Upper lobe of left lung (tissue), 6 donors: ENCODE measurements at regions not wholly inside any gene's neighbourhood (a gene's known extent, or its start where the extent isn't known, plus 50 kb on each side); places are given as distances from the start of the nearest gene placed in this dataset.

Experiments
- ATAC-seq, 2 donors: fragments of 200-7000 bp; cut with Tn5 transposase; one replicate each; pipeline ENCODE4 v1.9.1; 2022; ENCODE audit warnings: mild to moderate bottlenecking in 2 of 2, moderate library complexity in 2 of 2; ENCODE audit not compliant: low FRiP score in 2 of 2
- DNase-seq, 2 donors: peaks; one replicate each; pipeline ENCODE4 v3.0.0-alpha.2; 2019 to 2020
- H3K27ac ChIP-seq, 4 donors: fragments of 200-600 bp; sonication (generic); one replicate each; pipeline ENCODE4 v1.5.1; 2016 to 2019
- H3K27me3 ChIP-seq, 4 donors: fragments of 200-600 bp; sonication (generic); one replicate each; pipeline ENCODE4 v1.5.1; 2017 to 2019
- H3K36me3 ChIP-seq, 4 donors: fragments of 200-600 bp; sonication (generic); one replicate each; pipeline ENCODE4 v1.5.1; 2016 to 2019
- H3K4me1 ChIP-seq, 4 donors: fragments of 200-600 bp; sonication (generic); one replicate each; pipeline ENCODE4 v1.5.1; 2018 to 2019
- H3K4me3 ChIP-seq, 4 donors: fragments of 200-600 bp; sonication (generic); one replicate each; pipeline ENCODE4 v1.5.1; 2017 to 2019; ENCODE audit warnings: mild to moderate bottlenecking in 2 of 4, moderate library complexity in 1 of 4
- H3K9me3 ChIP-seq, 4 donors: fragments of 200-600 bp; sonication (generic); one replicate each; pipeline ENCODE4 v1.5.1; 2018 to 2019
- EP300 ChIP-seq, 4 donors: sonication (generic); formaldehyde crosslinking; IDR thresholded peaks; one replicate each; pipeline ENCODE4 v1.5.1; 2017; ENCODE audit warnings: antibody characterized with exemption in 4 of 4, control low read depth in 2 of 4
- POLR2A ChIP-seq, 4 donors: fragments of 450-650 bp; IDR thresholded peaks; one replicate each; pipeline ENCODE4 v1.5.1; 2016 to 2017; ENCODE audit warnings: antibody characterized with exemption in 4 of 4, mild to moderate bottlenecking in 2 of 4
- POLR2AphosphoS5 ChIP-seq, 2 donors: sonication (generic); formaldehyde crosslinking; IDR thresholded peaks; one replicate each; pipeline ENCODE4 v1.5.1; 2017; ENCODE audit warnings: antibody characterized with exemption in 2 of 2
- WGBS, 2 donors: methylation state at CpG; one replicate each; pipeline ENCODE4 v1.1.5; 2017 to 2018; 5-methylcytosine and 5-hydroxymethylcytosine counted together
- TF ChIP-seq, protein P1 (sequence below), 6 experiments: fragments of 450-650 bp in 4 of 6; fragments of 200-600 bp in 2 of 6; sonication (generic) in 2 of 6; IDR thresholded peaks; one replicate each; pipeline ENCODE4 v1.5.1; 2016 to 2019; ENCODE audit warnings: antibody characterized with exemption in 6 of 6
- donor health status: DM: no; HTN: no; CAD: no; lungs with moderate emphysema.
- donor health status: DM: no; HTN: yes; CAD: no; lungs with severe emphysema.

DNA sequence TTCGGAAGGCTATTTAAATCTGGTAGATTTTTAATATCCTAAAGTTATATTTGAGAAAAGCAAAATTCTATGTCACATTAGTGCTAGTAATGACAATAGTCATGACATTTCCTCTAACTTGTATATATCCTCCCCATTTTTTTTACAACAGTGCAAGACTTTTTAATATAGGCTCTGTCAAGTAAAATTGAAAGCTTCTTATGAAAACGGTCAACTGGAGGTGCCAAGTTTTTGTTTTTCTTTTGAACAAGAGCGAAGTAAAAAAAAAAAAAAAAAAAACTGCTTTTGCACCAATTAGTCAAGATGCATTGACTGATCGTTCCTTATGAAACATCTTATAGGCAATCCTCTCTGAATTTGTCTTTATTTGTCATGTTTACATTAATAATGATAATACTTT, 389.3 kb downstream of the STK39 start:
- no peaks in the 10 kb centered on the region for H3K9me3 ChIP-seq
- no peaks in the 10 kb centered on the region for H3K36me3 ChIP-seq
- H3K4me1 ChIP-seq = no peaks in the 10 kb centered on the region
- no peaks in the 10 kb centered on the region for H3K27me3 ChIP-seq
- no peak overlapping the region for H3K4me3 ChIP-seq
- TF ChIP-seq, protein P1, sequence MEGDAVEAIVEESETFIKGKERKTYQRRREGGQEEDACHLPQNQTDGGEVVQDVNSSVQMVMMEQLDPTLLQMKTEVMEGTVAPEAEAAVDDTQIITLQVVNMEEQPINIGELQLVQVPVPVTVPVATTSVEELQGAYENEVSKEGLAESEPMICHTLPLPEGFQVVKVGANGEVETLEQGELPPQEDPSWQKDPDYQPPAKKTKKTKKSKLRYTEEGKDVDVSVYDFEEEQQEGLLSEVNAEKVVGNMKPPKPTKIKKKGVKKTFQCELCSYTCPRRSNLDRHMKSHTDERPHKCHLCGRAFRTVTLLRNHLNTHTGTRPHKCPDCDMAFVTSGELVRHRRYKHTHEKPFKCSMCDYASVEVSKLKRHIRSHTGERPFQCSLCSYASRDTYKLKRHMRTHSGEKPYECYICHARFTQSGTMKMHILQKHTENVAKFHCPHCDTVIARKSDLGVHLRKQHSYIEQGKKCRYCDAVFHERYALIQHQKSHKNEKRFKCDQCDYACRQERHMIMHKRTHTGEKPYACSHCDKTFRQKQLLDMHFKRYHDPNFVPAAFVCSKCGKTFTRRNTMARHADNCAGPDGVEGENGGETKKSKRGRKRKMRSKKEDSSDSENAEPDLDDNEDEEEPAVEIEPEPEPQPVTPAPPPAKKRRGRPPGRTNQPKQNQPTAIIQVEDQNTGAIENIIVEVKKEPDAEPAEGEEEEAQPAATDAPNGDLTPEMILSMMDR (IDR thresholded peaks at IDR 0.05) = no peak
- TF ChIP-seq POLR2AphosphoS5 (IDR thresholded peaks at IDR 0.05) = no peak
- TF ChIP-seq POLR2A (IDR thresholded peaks at IDR 0.05) = no peak
- TF ChIP-seq EP300 (IDR thresholded peaks at IDR 0.05) = no peak
- H3K27ac ChIP-seq = no peak overlapping the region
- DNase-seq (no peak), ATAC-seq (no peak)
- WGBS, 2 donors = 75 to 79% methylated on average over 4 of the region's 4 CpGs

DNA sequence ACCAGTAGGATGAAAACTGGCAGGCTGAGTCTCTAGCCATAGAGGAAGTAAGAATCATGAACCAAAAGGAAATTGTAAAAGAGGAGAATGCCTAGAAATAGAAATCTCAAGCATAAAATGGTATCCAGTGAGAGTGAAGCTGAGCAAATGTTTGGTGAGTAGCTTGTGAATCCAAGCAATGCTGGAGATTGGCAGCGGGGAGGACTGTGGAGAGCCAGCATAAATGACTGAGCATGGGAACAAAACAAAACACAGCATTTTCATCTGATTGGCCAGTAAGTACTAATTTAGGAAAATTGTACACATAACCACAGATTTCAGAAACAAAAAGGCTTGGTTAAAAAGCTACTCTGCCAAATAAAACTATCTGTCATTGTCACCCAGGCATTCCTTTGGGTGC, 390.0 kb downstream of the STK39 start:
- Histone ChIP-seq H3K9me3 (no peaks in the 10 kb centered on the region), H3K4me3 (no peak overlapping the region), H3K4me1 (no peaks in the 10 kb centered on the region), H3K27me3 (no peaks in the 10 kb centered on the region), H3K36me3 (no peaks in the 10 kb centered on the region), H3K27ac (no peak overlapping the region)
- DNase-seq = no peak
- 81 to 83% methylated on average over 1 of the region's 1 CpG for WGBS, 2 donors
- TF ChIP-seq POLR2A (IDR thresholded peaks at IDR 0.05) (no peak), POLR2AphosphoS5 (IDR thresholded peaks at IDR 0.05) (no peak), EP300 (IDR thresholded peaks at IDR 0.05) (no peak)
- TF ChIP-seq, protein P1 (IDR thresholded peaks at IDR 0.05) = no peak
- no peak for ATAC-seq

DNA sequence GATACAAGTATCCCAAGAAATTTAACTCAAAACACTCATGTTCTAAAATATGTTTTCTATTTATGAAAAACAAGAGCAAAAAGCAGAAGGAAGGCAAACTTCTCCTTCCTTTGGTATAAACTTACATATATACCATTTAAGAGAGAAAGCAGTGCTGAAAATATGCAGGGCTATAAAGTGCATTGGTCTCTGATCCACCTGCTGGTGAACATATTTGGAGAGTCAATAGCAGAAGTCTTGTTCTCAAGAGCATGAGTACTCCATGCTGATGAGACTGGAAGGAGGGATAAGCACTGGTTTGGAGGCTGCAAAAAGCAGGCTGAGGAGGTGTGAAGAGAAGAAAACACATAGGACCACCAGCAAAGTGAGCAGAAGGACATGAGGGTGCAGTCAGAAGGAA, 391.2 kb downstream of the STK39 start:
- no peak overlapping the region for H3K27ac ChIP-seq
- no peak overlapping the region for H3K4me3 ChIP-seq
- no peaks in the 10 kb centered on the region for H3K27me3 ChIP-seq
- H3K36me3 ChIP-seq = no peaks in the 10 kb centered on the region
- no peaks in the 10 kb centered on the region for H3K9me3 ChIP-seq
- TF ChIP-seq, protein P1 (IDR thresholded peaks at IDR 0.05) = no peak
- no peak for TF ChIP-seq POLR2A (IDR thresholded peaks at IDR 0.05)
- no peak for TF ChIP-seq POLR2AphosphoS5 (IDR thresholded peaks at IDR 0.05)
- no peak for TF ChIP-seq EP300 (IDR thresholded peaks at IDR 0.05)
- no peak for DNase-seq
- ATAC-seq = no peak
- H3K4me1 ChIP-seq = no peaks in the 10 kb centered on the region

DNA sequence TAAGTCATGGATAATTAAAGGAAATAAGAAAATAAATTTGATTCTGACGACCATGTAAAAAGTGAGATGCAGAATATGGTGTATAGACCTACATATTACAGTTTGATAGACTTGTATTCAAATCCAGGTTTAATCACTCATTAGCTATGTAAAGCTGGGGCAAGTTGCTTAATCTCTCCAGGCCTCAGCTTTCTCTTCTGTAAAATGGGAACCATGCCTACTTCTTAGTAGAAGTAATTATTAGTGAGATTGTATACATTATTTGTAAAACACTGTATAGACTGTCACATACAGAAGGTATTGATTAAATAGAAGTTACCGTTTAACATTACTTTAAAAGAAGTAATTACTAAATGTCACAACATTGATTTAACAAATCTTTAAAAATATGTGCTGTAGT, 392.2 kb downstream of the STK39 start:
- ATAC-seq = no peak
- H3K27me3 ChIP-seq = no peaks in the 10 kb centered on the region
- H3K9me3 ChIP-seq = no peaks in the 10 kb centered on the region
- TF ChIP-seq POLR2AphosphoS5 (IDR thresholded peaks at IDR 0.05) (no peak), EP300 (IDR thresholded peaks at IDR 0.05) (no peak), POLR2A (IDR thresholded peaks at IDR 0.05) (no peak)
- TF ChIP-seq, protein P1 (IDR thresholded peaks at IDR 0.05) = no peak
- H3K4me1 ChIP-seq = no peaks in the 10 kb centered on the region
- H3K4me3 ChIP-seq = no peak overlapping the region
- H3K36me3 ChIP-seq = no peaks in the 10 kb centered on the region
- DNase-seq = no peak
- WGBS, 2 donors = 85 to 88% methylated on average over 2 of the region's 2 CpGs
- no peak overlapping the region for H3K27ac ChIP-seq

DNA sequence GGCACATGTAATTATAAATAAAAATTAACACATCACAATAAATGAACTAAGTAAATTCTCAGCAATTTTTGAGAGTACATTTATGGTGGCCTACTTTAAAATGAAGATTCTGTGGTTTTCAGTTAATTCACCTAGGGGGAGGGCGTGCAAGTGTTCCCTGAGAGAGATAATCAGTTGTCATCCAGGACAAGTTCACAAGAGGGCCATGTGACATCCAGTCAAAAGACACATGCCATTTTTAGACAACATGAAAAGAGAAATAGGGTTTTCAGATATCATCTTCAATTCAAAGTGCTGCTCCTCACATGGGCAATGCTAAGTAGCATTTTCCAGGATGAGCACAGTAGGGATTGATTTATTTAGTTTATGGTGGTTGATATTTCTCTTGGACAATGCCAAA, 393.7 kb downstream of the STK39 start:
- no peak overlapping the region for H3K27ac ChIP-seq
- DNase-seq (no peak), ATAC-seq (no peak)
- H3K36me3 ChIP-seq = no peaks in the 10 kb centered on the region
- no peaks in the 10 kb centered on the region for H3K9me3 ChIP-seq
- WGBS, 2 donors = 79 to 97% methylated on average over 1 of the region's 1 CpG
- no peaks in the 10 kb centered on the region for H3K4me1 ChIP-seq
- H3K4me3 ChIP-seq = no peak overlapping the region
- H3K27me3 ChIP-seq = no peaks in the 10 kb centered on the region
- no peak for TF ChIP-seq POLR2A (IDR thresholded peaks at IDR 0.05)
- no peak for TF ChIP-seq POLR2AphosphoS5 (IDR thresholded peaks at IDR 0.05)
- TF ChIP-seq EP300 (IDR thresholded peaks at IDR 0.05) = no peak
- TF ChIP-seq, protein P1 (IDR thresholded peaks at IDR 0.05) = no peak
